Kidney capillary endothelial cell (primary cell): ENCODE measurements at regions not wholly inside any gene's neighbourhood (a gene's known extent, or its start where the extent isn't known, plus 50 kb on each side); places are given as distances from the start of the nearest gene placed in this dataset.

Experiments used
- DNase-seq: peaks from one replicate; pipeline ENCODE4 v3.0.0-alpha.2; 2018; ENCODE audit warnings: low spot score

- peak; percentile 43 for DNase-seq
Measured at GRCh38 chr14:100955201-100955600, 51.7 kb upstream of the RTL1 start.

- DNase-seq, result no peak
Measured at GRCh38 chr14:100962494-100962893, 59.0 kb upstream of the RTL1 start.

GRCh38 chr14:100965296-100965695, 61.8 kb upstream of the RTL1 start:
- no peak for DNase-seq

GRCh38 chr14:100967178-100967577, 63.7 kb upstream of the RTL1 start:
- no peak for DNase-seq

DNA sequence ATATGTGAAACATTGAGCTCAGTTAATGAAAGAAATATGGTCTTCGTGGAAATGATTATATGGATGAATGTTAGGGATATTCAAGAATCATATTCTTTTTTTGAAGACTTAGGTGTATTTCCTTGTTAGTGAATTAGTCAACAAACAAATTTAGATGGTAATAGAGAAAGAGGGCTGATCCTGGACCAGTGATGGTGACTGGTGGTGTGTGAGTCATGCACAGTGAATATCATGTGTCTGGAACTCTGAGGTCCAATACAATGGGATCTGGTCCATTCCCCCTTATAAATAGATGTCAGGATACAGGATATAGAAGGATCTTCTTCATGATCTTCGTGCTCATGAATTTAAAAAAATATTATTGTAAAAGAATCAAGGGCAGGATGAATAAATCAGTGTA, 64.4 kb upstream of the RTL1 start:
- no peak for DNase-seq

GRCh38 chr14:100972118-100972897, 68.8 kb upstream of the RTL1 start:
- DNase-seq, result no peak

GRCh38 chr14:100975671-100976070, 72.1 kb upstream of the RTL1 start:
- no peak for DNase-seq

DNA sequence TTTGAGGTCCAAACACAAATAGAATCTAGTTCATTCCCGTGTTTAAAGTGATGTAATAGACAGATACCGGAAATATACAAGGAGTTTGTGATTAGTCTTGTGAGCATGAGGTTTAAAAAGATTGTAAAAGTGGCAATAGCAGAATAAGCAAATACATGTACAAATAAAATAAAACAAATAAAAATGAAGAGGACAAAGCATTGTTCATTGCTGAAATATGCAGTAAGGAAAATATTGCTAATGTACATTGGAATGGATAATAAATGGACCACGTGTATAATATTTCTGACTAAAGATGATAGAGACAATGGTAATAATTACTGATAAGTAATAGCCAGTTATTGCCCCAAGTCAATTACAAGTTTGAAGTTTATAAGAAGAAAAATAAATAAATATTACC, 75.6 kb upstream of the RTL1 start:
- DNase-seq, result no peak

DNA sequence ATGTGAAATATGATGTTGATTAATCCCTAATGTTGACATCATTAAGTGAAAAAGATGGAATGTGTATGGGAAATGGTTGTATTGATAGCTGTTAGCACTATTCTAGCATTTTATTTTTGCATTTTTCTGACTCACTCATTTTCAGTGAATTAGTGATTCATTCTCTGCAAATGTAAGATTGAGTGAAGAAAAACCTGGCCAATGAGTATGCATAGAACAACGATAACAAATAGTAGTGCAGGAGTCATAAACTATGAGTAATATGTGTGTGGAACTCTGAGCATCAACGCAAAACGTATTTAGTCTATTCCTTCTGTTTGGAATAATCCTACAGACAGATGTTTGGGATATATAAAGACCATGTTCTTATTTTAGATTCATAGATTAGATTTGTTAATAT, 76.3 kb upstream of the RTL1 start:
- DNase-seq, result no peak

GRCh38 chr14:100980823-100981222, 77.3 kb upstream of the RTL1 start:
- DNase-seq, result no peak

DNA sequence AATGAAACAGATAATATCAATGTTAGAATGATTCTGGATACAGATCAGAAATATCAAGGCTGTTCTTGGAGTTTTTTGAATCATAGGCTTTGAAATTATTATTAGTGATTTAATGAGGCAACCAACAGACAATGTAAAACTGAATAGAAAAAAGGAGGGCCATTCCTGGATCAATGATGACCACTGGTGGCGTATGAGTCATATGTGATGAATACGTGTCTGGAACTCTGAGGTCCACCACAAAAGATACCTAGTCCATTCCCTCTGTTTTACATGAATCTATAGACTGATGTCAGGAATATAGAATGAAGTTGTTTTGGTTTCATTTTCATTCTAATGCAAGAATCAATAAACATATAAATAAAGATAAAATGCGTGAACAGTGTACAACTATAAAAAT, 78.3 kb upstream of the RTL1 start:
- no peak for DNase-seq

DNA sequence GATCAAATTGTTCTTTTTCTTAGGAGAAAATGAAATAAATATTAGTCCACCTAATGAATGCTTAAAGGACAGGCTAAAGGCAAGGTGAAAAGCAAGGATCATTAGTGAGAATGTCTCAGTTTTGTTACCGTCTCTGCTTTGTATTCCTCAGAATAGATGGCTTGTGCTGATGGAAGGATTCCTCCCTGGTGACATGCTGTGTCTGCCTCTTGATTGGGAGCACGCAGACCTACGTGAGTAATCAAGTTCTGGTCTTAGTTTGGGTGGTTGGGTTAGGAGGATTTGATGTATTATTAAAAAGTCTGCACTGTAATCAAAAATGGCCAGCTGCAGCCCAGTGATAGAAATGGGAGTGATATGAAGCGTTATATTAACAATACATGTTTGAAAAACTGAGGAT, 78.8 kb upstream of the RTL1 start:
- DNase-seq, result no peak

DNA sequence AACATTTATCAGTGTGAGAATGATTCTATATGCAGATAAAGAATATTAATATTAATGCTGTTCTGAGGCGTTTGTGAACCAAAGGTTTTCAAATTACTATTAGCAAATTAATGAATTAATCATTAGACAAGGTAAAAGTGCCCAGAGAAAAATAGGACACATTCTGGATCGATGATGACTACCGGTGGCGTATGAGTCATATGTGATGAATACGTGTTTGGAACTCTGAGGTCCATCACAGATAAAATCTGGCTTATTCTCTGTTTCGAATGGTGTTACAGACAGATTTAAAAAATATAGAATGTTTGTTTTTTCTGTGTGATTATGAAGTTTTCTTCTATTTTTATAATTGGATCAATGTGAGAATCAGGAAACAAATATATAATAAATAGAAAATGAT, 79.2 kb upstream of the RTL1 start:
- DNase-seq, result no peak

DNA sequence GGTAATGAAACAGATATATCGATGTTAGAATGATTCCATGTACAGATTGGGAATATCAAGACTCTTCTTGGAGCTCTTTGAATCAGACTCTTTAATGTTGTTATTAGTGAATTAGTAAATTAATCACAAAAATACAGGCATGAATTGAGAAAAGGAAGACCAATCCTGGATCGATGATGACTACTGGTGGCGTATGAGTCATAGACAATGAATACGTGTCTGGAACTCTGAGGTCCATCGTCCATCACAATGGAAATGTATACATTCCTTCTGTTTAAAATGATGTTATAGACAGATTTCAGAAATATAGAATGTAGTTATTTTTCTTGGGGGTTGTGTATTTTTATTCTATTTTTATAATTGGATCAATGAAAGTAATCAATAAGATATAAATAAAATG, 80.2 kb upstream of the RTL1 start:
- no peak for DNase-seq

DNA sequence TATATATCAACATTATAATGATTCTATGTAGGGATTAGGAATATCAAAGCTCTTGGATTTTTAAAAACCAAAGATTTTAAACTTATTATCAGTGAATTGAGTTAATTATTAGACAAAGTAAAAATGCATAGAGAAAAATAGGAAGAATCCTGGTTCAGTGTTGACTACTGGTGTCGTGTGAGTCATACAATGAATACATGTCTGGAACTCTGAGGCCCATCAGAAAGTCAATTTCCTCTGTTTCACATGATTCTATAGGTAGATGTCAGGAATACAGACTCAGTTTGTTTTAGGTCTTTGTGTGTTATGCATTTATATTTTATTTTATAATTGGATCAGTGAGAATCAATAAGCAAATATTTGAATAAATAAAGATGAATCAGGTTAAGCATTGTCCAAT, 84.5 kb upstream of the RTL1 start:
- DNase-seq, result peak; percentile 60

- peak; percentile 60 for DNase-seq
Measured at GRCh38 chr14:100988411-100988900, 84.9 kb upstream of the RTL1 start.

GRCh38 chr14:100988956-100989355, 85.4 kb upstream of the RTL1 start:
- no peak for DNase-seq

GRCh38 chr14:100989924-100990323, 86.4 kb upstream of the RTL1 start:
- no peak for DNase-seq

GRCh38 chr14:100994082-100994481, 90.6 kb upstream of the RTL1 start:
- DNase-seq, result peak; percentile 38

DNA sequence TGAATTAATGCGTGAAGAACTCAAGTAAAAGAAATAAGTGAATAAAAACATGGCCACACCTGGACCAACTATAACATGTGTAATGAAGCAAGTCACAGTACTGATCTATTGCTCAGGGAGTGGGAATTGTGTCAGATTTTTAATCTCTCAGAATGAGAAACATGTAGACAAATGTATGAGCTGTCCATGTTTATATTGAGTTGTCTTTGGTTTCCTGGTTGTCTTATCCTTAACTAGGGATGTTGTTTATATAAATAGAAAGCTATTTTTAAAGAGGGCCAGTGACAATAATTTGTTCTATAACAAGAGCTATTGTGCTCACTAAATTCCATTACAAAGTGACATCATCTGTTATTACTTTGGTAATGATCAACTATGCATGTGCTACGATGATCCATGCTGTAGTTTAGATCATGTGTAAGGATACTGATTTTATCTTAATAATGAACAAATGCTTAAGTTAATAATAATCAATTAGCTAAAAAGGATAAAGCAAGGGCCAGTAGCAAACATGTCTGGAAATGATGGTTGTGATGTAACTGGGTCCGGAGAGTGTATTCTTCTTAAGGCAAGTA, 91.3 kb upstream of the RTL1 start:
- no peak for DNase-seq

DNA sequence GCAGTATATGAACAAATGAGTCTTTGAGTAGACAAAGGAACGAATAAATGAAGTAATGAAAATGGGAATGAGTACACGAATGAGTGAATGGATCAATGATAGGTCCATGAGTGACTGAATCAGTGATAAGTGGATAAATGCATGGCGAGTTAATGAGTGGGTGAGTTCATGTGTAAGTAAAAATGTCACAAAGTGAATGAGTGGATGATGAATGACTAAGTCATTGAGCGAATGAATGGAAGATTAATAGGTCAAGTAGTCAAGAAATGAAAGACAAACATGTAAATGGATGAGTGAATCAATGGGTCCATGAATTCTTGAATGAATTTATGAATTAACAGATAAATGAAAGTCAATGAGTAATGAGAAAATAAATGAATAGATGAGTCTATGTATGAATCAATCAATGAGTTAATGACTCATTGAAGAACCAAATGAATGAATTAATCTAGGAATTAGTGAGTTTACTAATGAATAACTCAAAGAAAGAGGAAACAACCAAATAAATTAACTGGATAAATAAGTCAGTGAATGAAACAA, 97.3 kb upstream of the RTL1 start:
- DNase-seq, result no peak

GRCh38 chr14:101001311-101002069, 98.0 kb upstream of the RTL1 start:
- DNase-seq, result no peak

DNA sequence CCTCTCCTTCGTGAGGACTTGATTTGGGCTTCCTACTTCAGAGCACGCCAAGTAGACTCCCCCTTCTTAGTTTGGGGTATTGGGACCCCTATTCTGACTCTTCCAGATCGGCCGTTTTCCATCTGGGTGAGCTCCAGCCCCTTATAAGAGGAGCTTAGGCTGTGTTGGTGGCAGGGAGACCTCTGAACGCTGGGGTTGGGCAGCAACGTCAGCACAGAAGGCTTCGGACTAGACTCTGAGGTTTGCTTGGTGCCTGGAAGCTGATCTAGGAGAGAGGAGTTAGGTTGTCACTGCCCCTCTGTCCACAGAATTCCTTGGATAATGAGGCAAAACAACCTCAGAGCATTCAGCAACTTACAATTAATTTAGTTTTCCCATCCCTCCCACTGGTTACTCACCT, 99.2 kb upstream of the RTL1 start:
- no peak for DNase-seq
